Right atrium auricular region (tissue), 2 donors: ENCODE measurements at regions not wholly inside any gene's neighbourhood (a gene's known extent, or its start where the extent isn't known, plus 50 kb on each side); places are given as distances from the start of the nearest gene placed in this dataset.
"Not testable (repeated sequence)": the region's sequence is repeated elsewhere in the genome, so short reads cannot be mapped to it uniquely, and the experiment has no call there.

Experiments used
- DNase-seq: peaks from one replicate; pipeline ENCODE4 v3.0.0-alpha.2; 2019; ENCODE audit warnings: low spot score
- H3K27ac ChIP-seq, 2 donors: fragments of 200-600 bp; sonication (generic); 1 replicate in 1 of 2; 2 replicates in 1 of 2; pipeline ENCODE4 v1.5.1; 2016 to 2019
- H3K27me3 ChIP-seq, 2 donors: fragments of 200-600 bp; sonication (generic); one replicate each; pipeline versions ENCODE4 v1.5.1 to v1.6.0; 2017 to 2019
- H3K36me3 ChIP-seq: fragments of 200-600 bp; sonication (generic); one replicate; pipeline ENCODE4 v1.5.1; 2016
- H3K4me1 ChIP-seq, 2 donors: fragments of 200-600 bp; sonication (generic); one replicate each; pipeline versions ENCODE4 v1.5.1 to v1.6.0; 2017 to 2019
- H3K4me3 ChIP-seq, 2 donors: fragments of 200-600 bp; sonication (generic); 1 replicate in 1 of 2; 2 replicates in 1 of 2; pipeline ENCODE4 v1.5.1; 2017 to 2019; ENCODE audit warnings: mild to moderate bottlenecking in 1 of 2, moderate library complexity in 1 of 2
- H3K9me3 ChIP-seq, 2 donors: fragments of 200-600 bp; sonication (generic); one replicate each; pipeline ENCODE4 v1.5.1; 2019
- CTCF ChIP-seq, 2 donors: fragments of 200-600 bp; sonication (generic); IDR thresholded peaks; one replicate each; pipeline ENCODE4 v1.5.1; 2019; ENCODE audit warnings: antibody characterized with exemption in 2 of 2

GRCh38 chr9:21533597-21533996 lies 51.5 kb upstream of the IFNE start:
- Histone ChIP-seq H3K9me3 (no peaks in the 10 kb centered on the region), H3K27me3 (no peaks in the 10 kb centered on the region), H3K27ac (no peak overlapping the region), H3K4me1 (no peaks in the 10 kb centered on the region), H3K36me3 (no peaks in the 10 kb centered on the region), H3K4me3 (no peak overlapping the region)
- no peak for DNase-seq
- TF ChIP-seq CTCF (IDR thresholded peaks at IDR 0.05), result no peak

DNA sequence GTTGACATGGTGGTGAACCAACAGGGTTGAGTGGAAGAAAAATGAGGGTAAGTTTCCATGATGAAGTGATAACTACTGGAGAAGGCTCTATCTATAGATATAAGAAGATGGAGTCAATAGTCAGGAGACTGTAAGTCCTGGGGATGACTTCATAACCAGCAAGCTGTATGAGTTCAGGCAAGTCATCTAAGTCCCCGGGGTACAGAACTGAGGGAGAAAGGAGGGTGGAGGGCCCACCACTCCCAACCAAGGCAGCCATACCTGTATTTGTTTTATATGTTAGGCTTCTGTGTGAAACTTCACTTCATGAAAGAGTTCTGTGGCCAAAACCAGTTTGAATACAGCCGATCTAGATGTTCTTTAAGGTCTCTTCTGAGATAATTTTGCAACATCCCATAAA lies 53.3 kb upstream of the IFNE start:
- DNase-seq, result no peak
- H3K4me1 ChIP-seq, result no peaks in the 10 kb centered on the region
- no peak for TF ChIP-seq CTCF (IDR thresholded peaks at IDR 0.05)
- H3K36me3 ChIP-seq, result no peaks in the 10 kb centered on the region
- no peak overlapping the region for H3K4me3 ChIP-seq
- no peak overlapping the region for H3K27ac ChIP-seq
- no peaks in the 10 kb centered on the region for H3K27me3 ChIP-seq
- H3K9me3 ChIP-seq, result no peaks in the 10 kb centered on the region

- Histone ChIP-seq H3K36me3 (no peaks in the 10 kb centered on the region), H3K9me3 (no peaks in the 10 kb centered on the region), H3K4me3 (no peak overlapping the region), H3K27me3 (no peaks in the 10 kb centered on the region), H3K4me1 (no peaks in the 10 kb centered on the region), H3K27ac (no peak overlapping the region)
- DNase-seq, result no peak
- TF ChIP-seq CTCF (IDR thresholded peaks at IDR 0.05), result no peak
These were observed 60.7 kb upstream of the IFNE start for GRCh38 chr9:21542787-21543186.

DNA sequence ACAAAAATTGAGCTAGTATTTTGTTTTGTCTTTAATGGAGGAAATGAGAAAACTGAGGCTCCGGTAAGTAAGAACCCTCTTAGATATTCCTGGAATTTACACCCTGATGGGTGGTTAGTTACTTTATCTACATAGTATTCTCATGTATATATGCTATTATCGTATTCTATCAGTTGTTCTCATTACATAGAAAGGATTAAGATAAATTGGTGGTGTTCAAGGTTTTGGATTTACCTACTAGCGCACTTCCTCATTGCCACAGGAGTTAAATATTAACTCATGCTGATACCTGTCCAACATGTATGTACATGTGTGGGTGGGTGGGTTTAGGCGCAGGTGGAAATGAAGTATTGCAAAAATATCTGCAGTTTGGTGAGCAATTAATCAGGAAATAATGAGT lies 61.1 kb upstream of the IFNE start:
- no peaks in the 10 kb centered on the region for H3K27me3 ChIP-seq
- no peaks in the 10 kb centered on the region for H3K4me1 ChIP-seq
- no peak overlapping the region for H3K4me3 ChIP-seq
- DNase-seq, result no peak
- no peaks in the 10 kb centered on the region for H3K36me3 ChIP-seq
- no peaks in the 10 kb centered on the region for H3K9me3 ChIP-seq
- no peak overlapping the region for H3K27ac ChIP-seq
- no peak for TF ChIP-seq CTCF (IDR thresholded peaks at IDR 0.05)

- H3K27ac ChIP-seq, H3K4me3 ChIP-seq, H3K9me3 ChIP-seq, DNase-seq, H3K27me3 ChIP-seq, H3K4me1 ChIP-seq, H3K36me3 ChIP-seq: not testable (repeated sequence)
These were observed 61.7 kb upstream of the IFNE start for GRCh38 chr9:21543816-21544215.

GRCh38 chr9:21546949-21547348 lies 64.8 kb upstream of the IFNE start:
- Histone ChIP-seq H3K27me3 (no peaks in the 10 kb centered on the region), H3K36me3 (no peaks in the 10 kb centered on the region), H3K9me3 (no peaks in the 10 kb centered on the region), H3K4me3 (no peak overlapping the region), H3K27ac (no peak overlapping the region), H3K4me1 (no peaks in the 10 kb centered on the region)
- TF ChIP-seq CTCF (IDR thresholded peaks at IDR 0.05), result no peak
- no peak for DNase-seq
